DND-41 (cell line): ENCODE measurements at regions not wholly inside any gene's neighbourhood (a gene's known extent, or its start where the extent isn't known, plus 50 kb on each side); places are given as distances from the start of the nearest gene placed in this dataset.

Source experiments
- ATAC-seq: fragments of 200-7000 bp; cut with Tn5 transposase; 3 replicates; pipeline ENCODE4 v1.9.1; 2021; ENCODE audit warnings: low read depth; ENCODE audit not compliant: insufficient read depth
- DNase-seq: peaks from one replicate; pipeline ENCODE4 v3.0.0-alpha.2; 2020
- H2AFZ ChIP-seq: 2 replicates; pipeline ENCODE4 v1.6.0; 2012; ENCODE audit warnings: low read depth, low read length
- H3K27ac ChIP-seq: 2 replicates; pipeline ENCODE4 v1.5.1; 2012; ENCODE audit warnings: low read length, inconsistent platforms
- H3K27me3 ChIP-seq: fragments of 200-600 bp; sonication (generic); 2 replicates; pipeline ENCODE4 v1.6.0; 2012; ENCODE audit warnings: low read length, mild to moderate bottlenecking, inconsistent platforms; ENCODE audit not compliant: insufficient read depth, poor library complexity
- H3K36me3 ChIP-seq: 2 replicates; pipeline ENCODE4 v1.5.1; 2012; ENCODE audit warnings: low read length, inconsistent platforms; ENCODE audit not compliant: insufficient read depth
- H3K4me1 ChIP-seq: 2 replicates; pipeline ENCODE4 v1.5.1; 2012; ENCODE audit warnings: mild to moderate bottlenecking, low read length; ENCODE audit not compliant: insufficient read depth
- H3K4me2 ChIP-seq: 2 replicates; pipeline ENCODE4 v1.6.0; 2012; ENCODE audit warnings: mild to moderate bottlenecking, moderate library complexity, low read length, inconsistent platforms; ENCODE audit not compliant: insufficient read depth
- H3K4me3 ChIP-seq, 2 experiments: fragments of 200-600 bp in 1 of 2; shearing (Covaris generic) in 1 of 2; 2 replicates each; pipeline ENCODE4 v1.5.1; 2012 to 2016; ENCODE audit warnings: inconsistent platforms in 2 of 2, low read length in 2 of 2, mild to moderate bottlenecking in 2 of 2, low read depth in 1 of 2, moderate library complexity in 1 of 2
- H3K79me2 ChIP-seq: 2 replicates; pipeline ENCODE4 v1.6.0; 2012; ENCODE audit warnings: low read length, inconsistent platforms; ENCODE audit not compliant: insufficient read depth
- H3K9ac ChIP-seq: 2 replicates; pipeline ENCODE4 v1.6.0; 2012; ENCODE audit warnings: low read depth, mild to moderate bottlenecking, inconsistent platforms, low read length, moderate library complexity
- H3K9me3 ChIP-seq: 2 replicates; pipeline ENCODE4 v1.5.1; 2012; ENCODE audit warnings: low read length, moderate library complexity, mild to moderate bottlenecking, inconsistent platforms; ENCODE audit not compliant: insufficient read depth, severe bottlenecking
- H4K20me1 ChIP-seq: 2 replicates; pipeline ENCODE4 v1.6.0; 2012; ENCODE audit warnings: low read length; ENCODE audit not compliant: insufficient read depth
- CTCF ChIP-seq: IDR thresholded peaks from 2 replicates; pipeline ENCODE4 v1.5.1; 2012; ENCODE audit warnings: borderline replicate concordance, low read length, moderate library complexity, mild to moderate bottlenecking; ENCODE audit not compliant: poor library complexity, severe bottlenecking; ENCODE audit errors: extremely low read depth
- EZH2 ChIP-seq: IDR thresholded peaks from 3 replicates; pipeline ENCODE4 v1.6.1; 2012; ENCODE audit warnings: borderline replicate concordance, low read depth, mild to moderate bottlenecking, moderate library complexity, low read length, inconsistent platforms; ENCODE audit not compliant: severe bottlenecking

DNA sequence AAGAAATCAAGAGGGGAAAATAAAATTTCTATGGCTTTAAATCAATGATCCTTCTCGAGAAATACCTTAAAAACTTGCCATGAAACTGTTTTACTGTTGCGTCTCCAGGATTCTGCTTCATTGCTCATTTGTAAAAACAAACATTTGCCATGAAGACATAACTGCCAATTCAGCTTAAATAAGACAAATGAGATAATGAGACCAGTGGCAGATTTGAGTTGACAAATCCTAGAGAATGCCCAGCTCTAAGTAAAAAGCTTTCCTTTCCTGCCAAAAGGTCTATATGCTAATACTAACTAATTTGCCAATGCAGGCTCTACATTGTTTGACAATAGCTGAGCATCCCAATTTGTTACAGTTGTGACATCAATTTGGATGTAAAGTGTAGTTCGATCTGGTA is 400.5 kb upstream of the PCDH9 start:
- no peak overlapping the region for H3K27ac ChIP-seq
- H3K9me3 ChIP-seq, result no peaks in the 10 kb centered on the region
- no peak overlapping the region for H3K4me3 ChIP-seq
- no peak for DNase-seq
- H2AFZ ChIP-seq, result no peak overlapping the region
- ATAC-seq, result no peak
- H3K9ac ChIP-seq, result no peak overlapping the region
- no peak overlapping the region for H3K4me2 ChIP-seq
- H4K20me1 ChIP-seq, result no peaks in the 10 kb centered on the region
- no peaks in the 10 kb centered on the region for H3K79me2 ChIP-seq
- TF ChIP-seq EZH2 (no peak), CTCF (no peak)
- no peaks in the 10 kb centered on the region for H3K36me3 ChIP-seq
- no peaks in the 10 kb centered on the region for H3K27me3 ChIP-seq
- no peaks in the 10 kb centered on the region for H3K4me1 ChIP-seq

DNA sequence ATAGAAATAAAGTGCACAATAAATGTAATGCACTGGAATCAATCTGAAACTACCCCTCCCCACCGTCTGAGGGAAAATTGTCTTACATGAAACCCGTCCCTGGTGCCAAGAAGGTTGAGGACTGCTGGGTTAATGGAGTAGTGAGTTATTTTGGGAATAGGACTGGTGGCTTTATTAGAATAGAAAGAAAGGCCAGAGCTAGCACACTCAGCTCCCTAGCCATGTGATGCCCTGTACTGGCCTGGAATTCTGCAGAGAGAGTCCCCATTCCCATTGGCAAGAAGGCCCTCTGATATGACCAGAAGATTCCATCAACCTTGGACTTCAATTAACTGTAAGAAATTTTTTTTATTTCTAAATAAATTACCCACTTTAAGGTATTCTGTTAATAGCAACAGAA is 393.5 kb upstream of the PCDH9 start:
- H3K27me3 ChIP-seq, result no peaks in the 10 kb centered on the region
- H3K79me2 ChIP-seq, result no peaks in the 10 kb centered on the region
- no peak overlapping the region for H3K9ac ChIP-seq
- no peaks in the 10 kb centered on the region for H3K9me3 ChIP-seq
- no peak overlapping the region for H2AFZ ChIP-seq
- ATAC-seq, result no peak
- no peaks in the 10 kb centered on the region for H3K4me1 ChIP-seq
- TF ChIP-seq EZH2, result no peak
- TF ChIP-seq CTCF, result no peak
- no peak overlapping the region for H3K4me3 ChIP-seq
- H3K36me3 ChIP-seq, result no peaks in the 10 kb centered on the region
- no peak for DNase-seq
- no peak overlapping the region for H3K27ac ChIP-seq
- H4K20me1 ChIP-seq, result no peaks in the 10 kb centered on the region
- no peak overlapping the region for H3K4me2 ChIP-seq

- Histone ChIP-seq H3K4me3 (no peak overlapping the region), H3K27me3 (no peaks in the 10 kb centered on the region), H3K4me1 (no peaks in the 10 kb centered on the region), H3K27ac (no peak overlapping the region), H3K9me3 (no peaks in the 10 kb centered on the region), H2AFZ (no peak overlapping the region), H3K36me3 (no peaks in the 10 kb centered on the region), H3K79me2 (no peaks in the 10 kb centered on the region), H3K9ac (no peak overlapping the region), H3K4me2 (no peak overlapping the region), H4K20me1 (no peaks in the 10 kb centered on the region)
- TF ChIP-seq CTCF (no peak), EZH2 (no peak)
- ATAC-seq (no peak), DNase-seq (no peak)
These were observed 390.5 kb upstream of the PCDH9 start for GRCh38 chr13:67620665-67621064.

GRCh38 chr13:67619995-67620380 is 389.9 kb upstream of the PCDH9 start:
- no peak overlapping the region for H3K4me3 ChIP-seq
- H3K79me2 ChIP-seq, result no peaks in the 10 kb centered on the region
- H3K36me3 ChIP-seq, result no peaks in the 10 kb centered on the region
- no peak overlapping the region for H3K4me2 ChIP-seq
- no peak overlapping the region for H2AFZ ChIP-seq
- DNase-seq (no peak), ATAC-seq (no peak)
- H3K4me1 ChIP-seq, result no peaks in the 10 kb centered on the region
- H3K9me3 ChIP-seq, result no peaks in the 10 kb centered on the region
- TF ChIP-seq CTCF (no peak), EZH2 (no peak)
- no peaks in the 10 kb centered on the region for H4K20me1 ChIP-seq
- H3K27me3 ChIP-seq, result no peaks in the 10 kb centered on the region
- H3K9ac ChIP-seq, result no peak overlapping the region
- no peak overlapping the region for H3K27ac ChIP-seq
